Tibial nerve (tissue), 4 donors: ENCODE measurements at regions not wholly inside any gene's neighbourhood (a gene's known extent, or its start where the extent isn't known, plus 50 kb on each side); places are given as distances from the start of the nearest gene placed in this dataset.

Source experiments
- EP300 ChIP-seq, 2 donors: sonication (generic); formaldehyde crosslinking; IDR thresholded peaks; one replicate each; pipeline ENCODE4 v1.6.1; 2017; ENCODE audit warnings: antibody characterized with exemption in 2 of 2, mild to moderate bottlenecking in 1 of 2
- POLR2A ChIP-seq, 2 donors: fragments of 450-650 bp; IDR thresholded peaks; one replicate each; pipeline ENCODE4 v1.6.1; 2017; ENCODE audit warnings: antibody characterized with exemption in 2 of 2, mild to moderate bottlenecking in 2 of 2, moderate library complexity in 2 of 2
- TF ChIP-seq, protein P1 (sequence below), 5 experiments: fragments of 200-600 bp in 3 of 5; fragments of 450-650 bp in 2 of 5; sonication (generic) in 3 of 5; IDR thresholded peaks; one replicate each; pipeline ENCODE4 v1.5.1; 2016 to 2019; ENCODE audit warnings: antibody characterized with exemption in 5 of 5, mild to moderate bottlenecking in 3 of 5, moderate library complexity in 2 of 5

DNA sequence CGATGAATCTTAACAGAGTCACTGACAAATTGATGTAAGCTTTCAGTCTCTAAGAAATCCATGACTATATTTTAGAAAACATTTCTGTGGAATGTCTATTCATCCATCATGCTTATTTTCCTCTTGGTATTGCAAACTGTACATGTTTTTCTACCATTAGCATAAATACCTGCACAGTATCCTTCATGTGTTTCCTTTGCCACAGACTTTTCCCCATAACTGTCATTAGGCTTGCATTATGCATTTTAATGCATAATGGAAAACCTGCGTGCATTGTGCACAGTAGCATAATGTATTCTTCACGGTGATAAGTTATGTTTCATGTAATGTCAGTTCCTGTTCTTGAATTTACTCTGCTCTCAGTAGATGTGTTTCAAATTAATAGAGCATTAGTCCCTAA is 403.1 kb upstream of the EPHA3 start:
- TF ChIP-seq EP300 (IDR thresholded peaks at IDR 0.05) (no peak), POLR2A (IDR thresholded peaks at IDR 0.05) (no peak)
- TF ChIP-seq, protein P1, sequence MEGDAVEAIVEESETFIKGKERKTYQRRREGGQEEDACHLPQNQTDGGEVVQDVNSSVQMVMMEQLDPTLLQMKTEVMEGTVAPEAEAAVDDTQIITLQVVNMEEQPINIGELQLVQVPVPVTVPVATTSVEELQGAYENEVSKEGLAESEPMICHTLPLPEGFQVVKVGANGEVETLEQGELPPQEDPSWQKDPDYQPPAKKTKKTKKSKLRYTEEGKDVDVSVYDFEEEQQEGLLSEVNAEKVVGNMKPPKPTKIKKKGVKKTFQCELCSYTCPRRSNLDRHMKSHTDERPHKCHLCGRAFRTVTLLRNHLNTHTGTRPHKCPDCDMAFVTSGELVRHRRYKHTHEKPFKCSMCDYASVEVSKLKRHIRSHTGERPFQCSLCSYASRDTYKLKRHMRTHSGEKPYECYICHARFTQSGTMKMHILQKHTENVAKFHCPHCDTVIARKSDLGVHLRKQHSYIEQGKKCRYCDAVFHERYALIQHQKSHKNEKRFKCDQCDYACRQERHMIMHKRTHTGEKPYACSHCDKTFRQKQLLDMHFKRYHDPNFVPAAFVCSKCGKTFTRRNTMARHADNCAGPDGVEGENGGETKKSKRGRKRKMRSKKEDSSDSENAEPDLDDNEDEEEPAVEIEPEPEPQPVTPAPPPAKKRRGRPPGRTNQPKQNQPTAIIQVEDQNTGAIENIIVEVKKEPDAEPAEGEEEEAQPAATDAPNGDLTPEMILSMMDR (IDR thresholded peaks at IDR 0.05) = no peak
